ENCODE measurements at regions not wholly inside any gene's neighbourhood (a gene's known extent, or its start where the extent isn't known, plus 50 kb on each side); places are given as distances from the start of the nearest gene placed in this dataset.

- DNase-seq (ENCODE audit: low read depth in 2 of 2): no peak
- Histone ChIP-seq H3K36me3 (ENCODE audit: control insufficient read depth, insufficient read depth, low read length) (no peaks in the 10 kb centered on the region), H3K9me3 (ENCODE audit: control insufficient read depth, insufficient read depth, low read depth, low read length) (no peaks in the 10 kb centered on the region), H3K4me1 (ENCODE audit: control insufficient read depth, extremely low read depth, insufficient read depth, low read length) (no peaks in the 10 kb centered on the region), H3K79me2 (ENCODE audit: control insufficient read depth, insufficient read depth, low read length) (no peaks in the 10 kb centered on the region), H3K27ac (ENCODE audit: insufficient read depth, low read length) (no peak overlapping the region), H3K9ac (ENCODE audit: insufficient read depth, low read length) (no peak overlapping the region), H3K4me3 (replicated peaks in 1 of 4; ENCODE audit: control extremely low read depth in 1 of 4, insufficient read depth in 1 of 4, low read depth in 3 of 4, low read length in 4 of 4) (no peak overlapping the region), H3K27me3 (ENCODE audit: control insufficient read depth, insufficient read depth, low read length) (no peaks in the 10 kb centered on the region), H4K20me1 (ENCODE audit: control insufficient read depth, extremely low read depth, insufficient read depth, low read length) (no peaks in the 10 kb centered on the region), H3K4me2 (ENCODE audit: extremely low read depth, insufficient read depth, low read length) (no peak overlapping the region), H2AFZ (ENCODE audit: low read length) (no peak overlapping the region)
- no peak for TF ChIP-seq CTCF (conservative IDR thresholded peaks at IDR 0.05 in 1 of 2, IDR thresholded peaks at IDR 0.05 in 1 of 2; ENCODE audit: low read depth in 1 of 2, low read length in 2 of 2)
- no peak for TF ChIP-seq EZH2 (IDR thresholded peaks at IDR 0.05; ENCODE audit: low read length, missing control alignments)
These were observed 105.0 kb upstream of the ZNF184 start for GRCh38 chr6:27577922-27578321.

- TF ChIP-seq EZH2 (IDR thresholded peaks at IDR 0.05; ENCODE audit: low read length, missing control alignments) (no peak), CTCF (conservative IDR thresholded peaks at IDR 0.05 in 1 of 2, IDR thresholded peaks at IDR 0.05 in 1 of 2; ENCODE audit: low read depth in 1 of 2, low read length in 2 of 2) (no peak)
- no peak overlapping the region for H3K9ac ChIP-seq (ENCODE audit: insufficient read depth, low read length)
- peak in 1 of 2 donors; percentile 7 for DNase-seq (ENCODE audit: low read depth in 2 of 2)
- no peak overlapping the region for H3K4me3 ChIP-seq (replicated peaks in 1 of 4; ENCODE audit: control extremely low read depth in 1 of 4, insufficient read depth in 1 of 4, low read depth in 3 of 4, low read length in 4 of 4)
- no peaks in the 10 kb centered on the region for H4K20me1 ChIP-seq (ENCODE audit: control insufficient read depth, extremely low read depth, insufficient read depth, low read length)
- H3K27ac ChIP-seq (ENCODE audit: insufficient read depth, low read length): no peak overlapping the region
- no peaks in the 10 kb centered on the region for H3K27me3 ChIP-seq (ENCODE audit: control insufficient read depth, insufficient read depth, low read length)
- no peaks in the 10 kb centered on the region for H3K9me3 ChIP-seq (ENCODE audit: control insufficient read depth, insufficient read depth, low read depth, low read length)
- no peak overlapping the region for H3K4me2 ChIP-seq (ENCODE audit: extremely low read depth, insufficient read depth, low read length)
- H3K36me3 ChIP-seq (ENCODE audit: control insufficient read depth, insufficient read depth, low read length): no peaks in the 10 kb centered on the region
- no peaks in the 10 kb centered on the region for H3K4me1 ChIP-seq (ENCODE audit: control insufficient read depth, extremely low read depth, insufficient read depth, low read length)
- no peaks in the 10 kb centered on the region for H3K79me2 ChIP-seq (ENCODE audit: control insufficient read depth, insufficient read depth, low read length)
- no peak overlapping the region for H2AFZ ChIP-seq (ENCODE audit: low read length)
These were observed 102.9 kb upstream of the ZNF184 start for GRCh38 chr6:27575594-27576361.

- Histone ChIP-seq H4K20me1 (ENCODE audit: control insufficient read depth, extremely low read depth, insufficient read depth, low read length) (no peaks in the 10 kb centered on the region), H3K9me3 (ENCODE audit: control insufficient read depth, insufficient read depth, low read depth, low read length) (no peaks in the 10 kb centered on the region), H3K27me3 (ENCODE audit: control insufficient read depth, insufficient read depth, low read length) (peaks cover 6% of the 10 kb centered on the region), H3K36me3 (ENCODE audit: control insufficient read depth, insufficient read depth, low read length) (no peaks in the 10 kb centered on the region), H3K4me2 (ENCODE audit: extremely low read depth, insufficient read depth, low read length) (no peak overlapping the region), H3K4me3 (replicated peaks in 1 of 4; ENCODE audit: control extremely low read depth in 1 of 4, insufficient read depth in 1 of 4, low read depth in 3 of 4, low read length in 4 of 4) (no peak overlapping the region), H2AFZ (ENCODE audit: low read length) (no peak overlapping the region), H3K4me1 (ENCODE audit: control insufficient read depth, extremely low read depth, insufficient read depth, low read length) (no peaks in the 10 kb centered on the region), H3K79me2 (ENCODE audit: control insufficient read depth, insufficient read depth, low read length) (no peaks in the 10 kb centered on the region), H3K27ac (ENCODE audit: insufficient read depth, low read length) (no peak overlapping the region), H3K9ac (ENCODE audit: insufficient read depth, low read length) (no peak overlapping the region)
- no peak for DNase-seq (ENCODE audit: low read depth in 2 of 2)
- TF ChIP-seq CTCF (conservative IDR thresholded peaks at IDR 0.05 in 1 of 2, IDR thresholded peaks at IDR 0.05 in 1 of 2; ENCODE audit: low read depth in 1 of 2, low read length in 2 of 2): no peak
- TF ChIP-seq EZH2 (IDR thresholded peaks at IDR 0.05; ENCODE audit: low read length, missing control alignments): no peak
These were observed 95.5 kb upstream of the ZNF184 start for GRCh38 chr6:27568226-27568897.
